ENCODE measurements at regions not wholly inside any gene's neighbourhood (a gene's known extent, or its start where the extent isn't known, plus 50 kb on each side); places are given as distances from the start of the nearest gene placed in this dataset.

- TF ChIP-seq, protein P1, sequence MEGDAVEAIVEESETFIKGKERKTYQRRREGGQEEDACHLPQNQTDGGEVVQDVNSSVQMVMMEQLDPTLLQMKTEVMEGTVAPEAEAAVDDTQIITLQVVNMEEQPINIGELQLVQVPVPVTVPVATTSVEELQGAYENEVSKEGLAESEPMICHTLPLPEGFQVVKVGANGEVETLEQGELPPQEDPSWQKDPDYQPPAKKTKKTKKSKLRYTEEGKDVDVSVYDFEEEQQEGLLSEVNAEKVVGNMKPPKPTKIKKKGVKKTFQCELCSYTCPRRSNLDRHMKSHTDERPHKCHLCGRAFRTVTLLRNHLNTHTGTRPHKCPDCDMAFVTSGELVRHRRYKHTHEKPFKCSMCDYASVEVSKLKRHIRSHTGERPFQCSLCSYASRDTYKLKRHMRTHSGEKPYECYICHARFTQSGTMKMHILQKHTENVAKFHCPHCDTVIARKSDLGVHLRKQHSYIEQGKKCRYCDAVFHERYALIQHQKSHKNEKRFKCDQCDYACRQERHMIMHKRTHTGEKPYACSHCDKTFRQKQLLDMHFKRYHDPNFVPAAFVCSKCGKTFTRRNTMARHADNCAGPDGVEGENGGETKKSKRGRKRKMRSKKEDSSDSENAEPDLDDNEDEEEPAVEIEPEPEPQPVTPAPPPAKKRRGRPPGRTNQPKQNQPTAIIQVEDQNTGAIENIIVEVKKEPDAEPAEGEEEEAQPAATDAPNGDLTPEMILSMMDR (IDR thresholded peaks at IDR 0.05) = no peak
- POLR2A ChIA-PET = no interaction called here
These were observed 151.4 kb downstream of the CD8B2 start for GRCh38 chr2:106638580-106638979.

GRCh38 chr2:106642679-106643078 lies 155.5 kb downstream of the CD8B2 start:
- POLR2A ChIA-PET = no interaction called here
- intact Hi-C loops (cut with DNase I, micrococcal nuclease) = no loop called here
- no peaks in the 10 kb centered on the region for H3K27me3 Mint-ChIP-seq

More at GRCh38 chr2:106638580-106638979, 151.4 kb downstream of the CD8B2 start:
- Histone ChIP-seq H3K36me3 (ENCODE audit: insufficient read depth, low read length) (no peaks in the 10 kb centered on the region), H3K4me1 (ENCODE audit: insufficient read depth, low read length) (no peaks in the 10 kb centered on the region), H3K27me3 (ENCODE audit: control insufficient read depth in 1 of 2, insufficient read depth in 2 of 2, low read length in 2 of 2) (no peaks in the 10 kb centered on the region), H3K4me3 (ENCODE audit: low read length) (no peak overlapping the region), H3K9me3 (ENCODE audit: control insufficient read depth in 1 of 2, insufficient read depth in 1 of 2, low read length in 2 of 2) (no peaks in the 10 kb centered on the region), H3K27ac (ENCODE audit: low read depth in 1 of 2, low read length in 2 of 2) (no peak overlapping the region)
- no peak overlapping the region for H3K4me3 Mint-ChIP-seq
- intact Hi-C loops (cut with DNase I, micrococcal nuclease) = no loop called here
- DNase-seq (no peak), ATAC-seq (ENCODE audit: poor library complexity) (no peak)
- H3K4me1 Mint-ChIP-seq (ENCODE audit: low read depth) = no peaks in the 10 kb centered on the region
- H3K27me3 Mint-ChIP-seq = peaks cover 6% of the 10 kb centered on the region
- no peaks in the 10 kb centered on the region for H3K36me3 Mint-ChIP-seq (ENCODE audit: low read depth)
- CTCF ChIA-PET = no interaction called here
- no peak overlapping the region for H3K27ac Mint-ChIP-seq
- no peaks in the 10 kb centered on the region for H3K9me3 Mint-ChIP-seq

GRCh38 chr2:106644623-106645022 lies 157.5 kb downstream of the CD8B2 start:
- Mint-ChIP-seq H3K27ac (no peak overlapping the region), H3K9me3 (no peaks in the 10 kb centered on the region), H3K4me1 (ENCODE audit: low read depth) (no peaks in the 10 kb centered on the region), H3K4me3 (no peak overlapping the region), H3K36me3 (ENCODE audit: low read depth) (no peaks in the 10 kb centered on the region), H3K27me3 (peaks cover 9% of the 10 kb centered on the region)
- TF ChIP-seq, protein P1 (IDR thresholded peaks at IDR 0.05) = no peak
- POLR2A ChIA-PET = no interaction called here
- no peaks in the 10 kb centered on the region for H3K9me3 ChIP-seq (ENCODE audit: control insufficient read depth in 1 of 2, insufficient read depth in 1 of 2, low read length in 2 of 2)
- H3K36me3 ChIP-seq (ENCODE audit: insufficient read depth, low read length) = no peaks in the 10 kb centered on the region
- CTCF ChIA-PET = no interaction called here
- H3K27ac ChIP-seq (ENCODE audit: low read depth in 1 of 2, low read length in 2 of 2) = no peak overlapping the region
- no peaks in the 10 kb centered on the region for H3K4me1 ChIP-seq (ENCODE audit: insufficient read depth, low read length)
- no peak for ATAC-seq (ENCODE audit: poor library complexity)
- H3K27me3 ChIP-seq (ENCODE audit: control insufficient read depth in 1 of 2, insufficient read depth in 2 of 2, low read length in 2 of 2) = peaks cover 0 to 9% of the 10 kb centered on the region in 2 experiments
- no peak for DNase-seq
- intact Hi-C loops (cut with DNase I, micrococcal nuclease) = no loop called here
- no peak overlapping the region for H3K4me3 ChIP-seq (ENCODE audit: low read length)

More at GRCh38 chr2:106642679-106643078, 155.5 kb downstream of the CD8B2 start:
- DNase-seq = no peak
- peaks cover 0 to 4% of the 10 kb centered on the region in 2 experiments for H3K27me3 ChIP-seq (ENCODE audit: control insufficient read depth in 1 of 2, insufficient read depth in 2 of 2, low read length in 2 of 2)
- no peaks in the 10 kb centered on the region for H3K36me3 Mint-ChIP-seq (ENCODE audit: low read depth)
- TF ChIP-seq, protein P1 (IDR thresholded peaks at IDR 0.05) = no peak
- H3K9me3 Mint-ChIP-seq = no peaks in the 10 kb centered on the region
- ATAC-seq (ENCODE audit: poor library complexity) = no peak
- H3K4me3 Mint-ChIP-seq = no peak overlapping the region
- H3K27ac Mint-ChIP-seq = no peak overlapping the region
- H3K9me3 ChIP-seq (ENCODE audit: control insufficient read depth in 1 of 2, insufficient read depth in 1 of 2, low read length in 2 of 2) = no peaks in the 10 kb centered on the region
- no peaks in the 10 kb centered on the region for H3K36me3 ChIP-seq (ENCODE audit: insufficient read depth, low read length)
- H3K4me3 ChIP-seq (ENCODE audit: low read length) = no peak overlapping the region
- no peak overlapping the region for H3K27ac ChIP-seq (ENCODE audit: low read depth in 1 of 2, low read length in 2 of 2)
- CTCF ChIA-PET = no interaction called here
- H3K4me1 Mint-ChIP-seq (ENCODE audit: low read depth) = no peaks in the 10 kb centered on the region
- H3K4me1 ChIP-seq (ENCODE audit: insufficient read depth, low read length) = no peaks in the 10 kb centered on the region

Measured in CD4-positive, alpha-beta T cell (primary cell).